ENCODE measurements at regions not wholly inside any gene's neighbourhood (a gene's known extent, or its start where the extent isn't known, plus 50 kb on each side); places are given as distances from the start of the nearest gene placed in this dataset.

- no peak for DNase-seq
Observed at GRCh38 chr2:236884569-236885175, 201.0 kb upstream of the COPS8 start.

GRCh38 chr2:236886456-236886855 lies 199.2 kb upstream of the COPS8 start:
- no peak for DNase-seq

- DNase-seq, result no peak
Observed at GRCh38 chr2:236887531-236887930, 198.2 kb upstream of the COPS8 start.

GRCh38 chr2:236887953-236888793 lies 197.5 kb upstream of the COPS8 start:
- no peak for DNase-seq

- DNase-seq, result no peak
Observed at GRCh38 chr2:236888794-236889780, 196.6 kb upstream of the COPS8 start.

GRCh38 chr2:236889791-236890704 lies 195.6 kb upstream of the COPS8 start:
- DNase-seq, result no peak

- no peak for DNase-seq
Observed at GRCh38 chr2:236892721-236893120, 193.0 kb upstream of the COPS8 start.

DNA sequence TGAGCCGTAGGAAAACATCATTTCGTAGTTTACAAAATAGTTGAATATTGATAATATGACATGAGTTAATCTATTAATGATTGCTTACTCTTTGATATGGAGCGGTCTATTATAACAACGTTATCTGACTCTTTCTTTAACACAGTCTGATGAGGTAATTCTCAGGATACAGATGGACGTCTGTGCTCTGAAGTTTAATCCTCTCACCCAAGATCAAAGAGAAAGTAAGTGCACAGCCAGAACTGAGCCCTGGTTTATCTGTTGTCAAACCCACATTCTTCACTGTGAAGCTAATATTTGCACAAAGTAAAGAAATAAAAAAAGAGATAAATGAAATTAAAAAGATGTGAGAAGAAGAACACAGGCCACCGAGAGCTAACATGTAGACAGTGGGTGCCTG lies 190.9 kb upstream of the COPS8 start:
- no peak for DNase-seq

- DNase-seq, result no peak
Observed at GRCh38 chr2:236895497-236895896, 190.2 kb upstream of the COPS8 start.

DNA sequence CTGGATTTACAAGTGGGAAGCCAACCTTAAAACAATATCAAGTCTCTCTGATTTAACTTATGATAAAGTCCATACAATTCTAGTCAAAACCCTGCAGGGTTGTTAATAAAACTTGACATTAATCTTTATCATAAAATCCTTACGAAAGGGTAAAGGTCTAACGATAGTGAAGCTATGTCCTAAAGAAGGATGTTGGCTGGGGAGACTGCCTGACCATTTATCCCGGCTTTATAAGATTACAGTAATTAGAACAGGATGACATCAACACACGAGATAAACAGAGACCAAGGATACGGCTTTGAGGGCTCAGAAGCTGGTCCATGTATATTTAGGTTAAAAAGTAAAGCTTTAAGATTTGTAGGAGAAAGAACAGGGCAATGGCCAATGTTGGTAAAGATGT lies 189.0 kb upstream of the COPS8 start:
- no peak for DNase-seq

GRCh38 chr2:236899146-236899545 lies 186.5 kb upstream of the COPS8 start:
- no peak for DNase-seq

- no peak for DNase-seq
Observed at GRCh38 chr2:236899950-236900640, 185.6 kb upstream of the COPS8 start.

DNA sequence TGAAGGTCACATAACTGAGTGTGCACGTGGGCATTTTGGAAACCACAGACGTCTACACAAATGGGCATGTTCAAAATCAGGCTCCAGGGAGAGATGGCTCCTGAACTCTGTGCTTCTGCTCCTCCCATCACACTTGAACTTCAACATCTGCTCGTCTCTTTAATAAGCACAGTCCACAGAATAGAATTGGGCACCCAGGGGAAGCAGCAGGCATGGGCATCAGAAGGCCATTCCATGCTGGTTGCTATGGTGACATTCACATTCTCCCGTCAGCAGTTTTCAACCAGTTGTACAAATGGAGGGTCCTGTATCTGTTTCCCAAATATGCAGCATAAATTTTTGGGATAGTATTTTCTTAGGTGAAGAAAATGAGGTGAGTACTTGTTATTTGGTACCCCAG lies 183.7 kb upstream of the COPS8 start:
- DNase-seq, result no peak

- no peak for DNase-seq
Observed at GRCh38 chr2:236903978-236904377, 181.7 kb upstream of the COPS8 start.

GRCh38 chr2:236904389-236905263 lies 181.1 kb upstream of the COPS8 start:
- no peak for DNase-seq

DNA sequence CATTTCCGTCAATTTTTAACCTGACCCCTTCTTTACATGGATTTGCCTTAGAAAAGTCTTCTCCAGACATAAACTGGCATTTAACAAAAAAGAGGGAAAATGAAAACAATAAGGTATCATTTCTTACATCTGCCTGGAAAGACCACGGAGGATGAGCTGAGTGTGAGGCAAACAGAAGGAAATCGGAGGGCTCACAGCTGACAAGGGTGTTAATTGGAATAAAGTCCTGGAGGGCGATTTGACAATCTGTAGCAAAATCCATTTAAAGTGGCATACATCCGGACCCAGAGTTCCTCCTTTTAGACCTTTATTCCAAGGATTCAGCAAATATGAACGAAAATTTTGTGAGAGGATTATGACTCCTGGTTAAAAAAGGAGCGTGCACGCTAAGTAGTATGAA lies 179.7 kb upstream of the COPS8 start:
- no peak for DNase-seq

GRCh38 chr2:236908439-236909192 lies 177.1 kb upstream of the COPS8 start:
- DNase-seq, result no peak

- no peak for DNase-seq
Observed at GRCh38 chr2:236909193-236909504, 176.5 kb upstream of the COPS8 start.

- DNase-seq, result no peak
Observed at GRCh38 chr2:236909802-236910201, 175.9 kb upstream of the COPS8 start.
